GM12878 (cell line): ENCODE measurements at regions not wholly inside any gene's neighbourhood (a gene's known extent, or its start where the extent isn't known, plus 50 kb on each side); places are given as distances from the start of the nearest gene placed in this dataset.

Experiments used
- ATAC-seq: fragments of 200-7000 bp; cut with Tn5 transposase; 3 replicates; pipeline ENCODE4 v1.9.1; 2020; ENCODE audit warnings: mild to moderate bottlenecking, moderate library complexity
- BruUV-seq: library from RNA; stranded (reverse); fragments of 400-500 nt; replicated peaks from 2 replicates; lab custom pipeline; 2021; lab: Mats Ljungman, UMichigan
- CTCF ChIA-PET: fragments of 300-600 bp; sonication (Branson Sonifier 250); formaldehyde crosslinking; extraction: SDS; loops from one replicate; lab custom pipeline; 2021; ENCODE audit warnings: inconsistent platforms; lab: Yijun Ruan, JAX
- POLR2A ChIA-PET: fragments of 350-600 bp; formaldehyde crosslinking; extraction: SDS; loops from one replicate; lab custom pipeline; 2021; ENCODE audit warnings: inconsistent platforms; lab: Charles Lee
- RAD21 ChIA-PET: fragments of 300-600 bp; sonication (Branson Sonifier 250); formaldehyde crosslinking; loops from one replicate; lab custom pipeline; 2023; ENCODE audit warnings: antibody characterized with exemption; ENCODE audit not compliant: unreplicated experiment; lab: Charles Lee
- SMC1A ChIA-PET: fragments of 300-600 bp; sonication (Branson Sonifier 250); formaldehyde crosslinking; loops from one replicate; lab custom pipeline; 2023; ENCODE audit not compliant: unreplicated experiment, uncharacterized antibody; lab: Charles Lee
- DNase-seq: peaks from one replicate; pipeline ENCODE4 v3.0.0-alpha.2; 2011; ENCODE audit warnings: low read depth, low spot score
- FAIRE-seq: peaks from 3 replicates; lab custom pipeline; 2011; peaks lifted over from hg19 to GRCh38; lab: Jason Lieb, UNC
- H2AFZ ChIP-seq: 2 replicates; pipeline ENCODE4 v1.6.0; 2011; ENCODE audit warnings: low read depth, low read length, control low read depth; ENCODE audit not compliant: control insufficient read depth
- H3K27ac ChIP-seq: 2 replicates; pipeline ENCODE4 v1.5.1; 2011; ENCODE audit warnings: control low read depth; ENCODE audit not compliant: control insufficient read depth, insufficient read depth
- H3K27me3 ChIP-seq, 2 experiments: replicated peaks in 1 of 2; 2 replicates each; pipeline versions ENCODE4 v1.6.0 to v1.6.1; 2011; ENCODE audit warnings: low read length in 1 of 2; ENCODE audit not compliant: control insufficient read depth in 2 of 2, insufficient read depth in 2 of 2
- H3K36me3 ChIP-seq, 2 experiments: 2 replicates each; pipeline ENCODE4 v1.5.1; 2011; ENCODE audit warnings: low read length in 1 of 2; ENCODE audit not compliant: control insufficient read depth in 2 of 2, insufficient read depth in 2 of 2
- H3K4me1 ChIP-seq: 2 replicates; pipeline ENCODE4 v1.6.1; 2011; ENCODE audit warnings: mild to moderate bottlenecking, low read length, moderate library complexity, mixed read lengths; ENCODE audit not compliant: control insufficient read depth, insufficient read depth
- H3K4me2 ChIP-seq: 2 replicates; pipeline ENCODE4 v1.6.0; 2011; ENCODE audit warnings: control low read depth; ENCODE audit not compliant: control insufficient read depth, insufficient read depth
- H3K4me3 ChIP-seq: fragments of 200-600 bp; sonication (generic); 2 replicates; pipeline ENCODE4 v1.5.1; 2016
- H3K79me2 ChIP-seq: 2 replicates; pipeline ENCODE4 v1.6.0; 2011; ENCODE audit warnings: low read length; ENCODE audit not compliant: control insufficient read depth, insufficient read depth
- H3K9ac ChIP-seq: 2 replicates; pipeline ENCODE4 v1.8.0; 2011; ENCODE audit warnings: low read length, control low read depth, mixed read lengths; ENCODE audit not compliant: control insufficient read depth, insufficient read depth
- H3K9me3 ChIP-seq: replicated peaks from 3 replicates; pipeline ENCODE4 v1.5.1; 2011; ENCODE audit warnings: mild to moderate bottlenecking, low read length; ENCODE audit not compliant: control insufficient read depth, insufficient read depth
- H4K20me1 ChIP-seq: 2 replicates; pipeline ENCODE4 v1.6.0; 2011; ENCODE audit not compliant: control insufficient read depth, insufficient read depth
- BHLHE40 ChIP-seq, 2 experiments: fragments of 450-650 bp in 1 of 2; IDR thresholded peaks; 2 replicates each; pipeline ENCODE4 v1.6.1; 2011 to 2017; ENCODE audit warnings: low read depth in 2 of 2, borderline replicate concordance in 1 of 2, improper control_type of control experiment in 1 of 2, low read length in 1 of 2, mild to moderate bottlenecking in 1 of 2
- GABPA ChIP-seq: IDR thresholded peaks from 2 replicates; pipeline ENCODE4 v1.6.1; 2014; ENCODE audit warnings: antibody characterized with exemption, low read depth, mild to moderate bottlenecking, inconsistent platforms
- MTA2 ChIP-seq: fragments of 450-650 bp; IDR thresholded peaks from 2 replicates; pipeline ENCODE4 v1.6.1; 2016; ENCODE audit warnings: low read depth, mild to moderate bottlenecking, moderate library complexity
- MYC ChIP-seq: IDR thresholded peaks from 2 replicates; pipeline ENCODE4 v1.6.1; 2011; ENCODE audit warnings: mild to moderate bottlenecking, low read length, moderate library complexity, inconsistent platforms; ENCODE audit not compliant: insufficient read depth, insufficient replicate concordance, insufficient read length, severe bottlenecking
- NFXL1 ChIP-seq: fragments of 450-650 bp; IDR thresholded peaks from 2 replicates; pipeline ENCODE4 v1.6.1; 2017; ENCODE audit warnings: antibody characterized with exemption, mild to moderate bottlenecking, borderline replicate concordance
- NR2C1 ChIP-seq: fragments of 450-650 bp; IDR thresholded peaks from 2 replicates; pipeline ENCODE4 v1.6.1; 2017; ENCODE audit warnings: antibody characterized with exemption, mild to moderate bottlenecking, moderate library complexity
- RELA ChIP-seq: fragments of 450-650 bp; IDR thresholded peaks from 2 replicates; pipeline ENCODE4 v1.8.0; 2014; ENCODE audit warnings: borderline replicate concordance; ENCODE audit not compliant: partially characterized antibody
- SMAD1 ChIP-seq: fragments of 450-650 bp; IDR thresholded peaks from 2 replicates; pipeline ENCODE4 v1.6.1; 2018; ENCODE audit warnings: mild to moderate bottlenecking, low read depth; ENCODE audit not compliant: partially characterized antibody
- STAT3 ChIP-seq: IDR thresholded peaks from 2 replicates; pipeline ENCODE4 v1.6.1; 2011; ENCODE audit warnings: low read depth, low read length, improper control_type of control experiment
- in situ Hi-C: fragments of 300-500 bp; cut with MboI; formaldehyde crosslinking; loops from 9 replicates; pipeline ENCODE4 v1.14.3; 2018; ENCODE audit warnings: mixed read lengths
- intact Hi-C: fragments of 100-400 bp; cut with micrococcal nuclease; formaldehyde crosslinking; loops from one replicate; pipeline ENCODE4 v1.14.2; 2022; ENCODE audit not compliant: unreplicated experiment
- TF ChIP-seq, protein P1 (sequence below): fragments of 450-650 bp; IDR thresholded peaks from 2 replicates; pipeline ENCODE4 v1.6.1; 2017; ENCODE audit warnings: borderline replicate concordance
- TF ChIP-seq, protein P2 (sequence below): fragments of 450-650 bp; formaldehyde crosslinking; IDR thresholded peaks from 2 replicates; pipeline ENCODE4 v1.5.0; 2022; ENCODE audit warnings: mild to moderate bottlenecking, missing genetic modification characterization
- TF ChIP-seq, protein P3 (sequence below): IDR thresholded peaks from 2 replicates; pipeline ENCODE4 v1.6.1; 2012; ENCODE audit warnings: low read length, inconsistent platforms
- TF ChIP-seq, protein P4 (sequence below): fragments of 150-350 bp; IDR thresholded peaks from 2 replicates; pipeline ENCODE4 v1.6.1; 2016; ENCODE audit warnings: low read depth, low read length

DNA sequence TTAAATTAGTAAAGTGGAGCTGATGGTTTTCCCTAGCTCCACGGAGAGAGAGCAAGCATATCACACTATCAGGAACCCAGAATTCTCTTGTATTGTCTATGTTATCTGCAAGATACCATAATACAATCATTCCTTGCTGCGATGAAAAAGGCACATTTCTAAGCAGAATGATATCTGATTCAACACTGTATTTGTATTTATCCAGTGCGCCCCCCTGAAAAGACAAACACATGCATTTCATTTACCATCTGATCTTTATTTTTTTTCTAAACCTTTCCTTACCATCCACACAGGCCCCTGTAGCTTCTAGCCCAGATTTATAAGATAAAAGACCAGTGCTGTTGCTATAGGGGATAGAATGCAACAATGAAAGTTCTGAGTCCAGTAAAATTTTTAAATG lies 420.6 kb downstream of the TDRD15 start (continued):
- no peak for TF ChIP-seq SMAD1
- TF ChIP-seq NFXL1, result no peak
- TF ChIP-seq RELA, result no peak

DNA sequence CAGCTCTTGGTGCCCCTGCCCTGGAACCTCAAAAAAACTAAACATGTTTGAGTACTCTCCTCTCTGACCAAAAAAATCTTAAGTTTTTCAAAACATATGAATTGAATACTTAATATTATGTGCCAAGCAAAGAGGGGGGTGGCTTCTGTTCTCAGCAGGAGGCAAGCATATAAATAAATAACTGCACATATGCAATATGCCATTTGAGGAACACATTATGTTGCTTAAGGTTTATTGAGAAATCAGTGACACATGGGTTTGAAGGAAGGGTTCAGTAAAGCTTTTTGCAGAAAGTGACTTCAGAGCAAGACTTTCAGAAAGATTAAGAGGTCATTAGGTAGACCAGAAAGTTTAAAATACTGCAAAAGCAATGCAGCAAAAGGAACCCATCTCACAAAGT lies 429.2 kb downstream of the TDRD15 start:
- CTCF ChIA-PET, result no interaction called here
- no peak overlapping the region for H3K4me2 ChIP-seq
- H2AFZ ChIP-seq, result no peak overlapping the region
- no peaks in the 10 kb centered on the region for H3K27me3 ChIP-seq
- SMC1A ChIA-PET, result no interaction called here
- in situ Hi-C loops (no loop called here), intact Hi-C loops (no loop called here)
- no peaks in the 10 kb centered on the region for H3K4me1 ChIP-seq
- no peak overlapping the region for H3K9ac ChIP-seq
- RAD21 ChIA-PET, result no interaction called here
- no peak for FAIRE-seq
- H3K4me3 ChIP-seq, result no peak overlapping the region
- POLR2A ChIA-PET, result no interaction called here
- no peak overlapping the region for H3K27ac ChIP-seq
- no peaks in the 10 kb centered on the region for H4K20me1 ChIP-seq
- BruUV-seq, result no TSS peak
- no peak for ATAC-seq
- no peaks in the 10 kb centered on the region for H3K9me3 ChIP-seq
- H3K79me2 ChIP-seq, result no peaks in the 10 kb centered on the region
- DNase-seq, result no peak
- H3K36me3 ChIP-seq, result no peaks in the 10 kb centered on the region
- TF ChIP-seq STAT3 (no peak), NR2C1 (no peak), BHLHE40 (IDR thresholded peaks at IDR 0.05; ENCODE audit: borderline replicate concordance in 1 of 2, low read depth in 2 of 2, low read length in 1 of 2) (no peak), MTA2 (no peak), MYC (no peak), GABPA (no peak)
- TF ChIP-seq, protein P1, sequence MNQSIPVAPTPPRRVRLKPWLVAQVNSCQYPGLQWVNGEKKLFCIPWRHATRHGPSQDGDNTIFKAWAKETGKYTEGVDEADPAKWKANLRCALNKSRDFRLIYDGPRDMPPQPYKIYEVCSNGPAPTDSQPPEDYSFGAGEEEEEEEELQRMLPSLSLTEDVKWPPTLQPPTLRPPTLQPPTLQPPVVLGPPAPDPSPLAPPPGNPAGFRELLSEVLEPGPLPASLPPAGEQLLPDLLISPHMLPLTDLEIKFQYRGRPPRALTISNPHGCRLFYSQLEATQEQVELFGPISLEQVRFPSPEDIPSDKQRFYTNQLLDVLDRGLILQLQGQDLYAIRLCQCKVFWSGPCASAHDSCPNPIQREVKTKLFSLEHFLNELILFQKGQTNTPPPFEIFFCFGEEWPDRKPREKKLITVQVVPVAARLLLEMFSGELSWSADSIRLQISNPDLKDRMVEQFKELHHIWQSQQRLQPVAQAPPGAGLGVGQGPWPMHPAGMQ, result no peak
- TF ChIP-seq, protein P2, sequence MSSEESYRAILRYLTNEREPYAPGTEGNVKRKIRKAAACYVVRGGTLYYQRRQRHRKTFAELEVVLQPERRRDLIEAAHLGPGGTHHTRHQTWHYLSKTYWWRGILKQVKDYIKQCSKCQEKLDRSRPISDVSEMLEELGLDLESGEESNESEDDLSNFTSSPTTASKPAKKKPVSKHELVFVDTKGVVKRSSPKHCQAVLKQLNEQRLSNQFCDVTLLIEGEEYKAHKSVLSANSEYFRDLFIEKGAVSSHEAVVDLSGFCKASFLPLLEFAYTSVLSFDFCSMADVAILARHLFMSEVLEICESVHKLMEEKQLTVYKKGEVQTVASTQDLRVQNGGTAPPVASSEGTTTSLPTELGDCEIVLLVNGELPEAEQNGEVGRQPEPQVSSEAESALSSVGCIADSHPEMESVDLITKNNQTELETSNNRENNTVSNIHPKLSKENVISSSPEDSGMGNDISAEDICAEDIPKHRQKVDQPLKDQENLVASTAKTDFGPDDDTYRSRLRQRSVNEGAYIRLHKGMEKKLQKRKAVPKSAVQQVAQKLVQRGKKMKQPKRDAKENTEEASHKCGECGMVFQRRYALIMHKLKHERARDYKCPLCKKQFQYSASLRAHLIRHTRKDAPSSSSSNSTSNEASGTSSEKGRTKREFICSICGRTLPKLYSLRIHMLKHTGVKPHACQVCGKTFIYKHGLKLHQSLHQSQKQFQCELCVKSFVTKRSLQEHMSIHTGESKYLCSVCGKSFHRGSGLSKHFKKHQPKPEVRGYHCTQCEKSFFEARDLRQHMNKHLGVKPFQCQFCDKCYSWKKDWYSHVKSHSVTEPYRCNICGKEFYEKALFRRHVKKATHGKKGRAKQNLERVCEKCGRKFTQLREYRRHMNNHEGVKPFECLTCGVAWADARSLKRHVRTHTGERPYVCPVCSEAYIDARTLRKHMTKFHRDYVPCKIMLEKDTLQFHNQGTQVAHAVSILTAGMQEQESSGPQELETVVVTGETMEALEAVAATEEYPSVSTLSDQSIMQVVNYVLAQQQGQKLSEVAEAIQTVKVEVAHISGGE (CRISPR knock-in tag), result no peak
- TF ChIP-seq, protein P3, sequence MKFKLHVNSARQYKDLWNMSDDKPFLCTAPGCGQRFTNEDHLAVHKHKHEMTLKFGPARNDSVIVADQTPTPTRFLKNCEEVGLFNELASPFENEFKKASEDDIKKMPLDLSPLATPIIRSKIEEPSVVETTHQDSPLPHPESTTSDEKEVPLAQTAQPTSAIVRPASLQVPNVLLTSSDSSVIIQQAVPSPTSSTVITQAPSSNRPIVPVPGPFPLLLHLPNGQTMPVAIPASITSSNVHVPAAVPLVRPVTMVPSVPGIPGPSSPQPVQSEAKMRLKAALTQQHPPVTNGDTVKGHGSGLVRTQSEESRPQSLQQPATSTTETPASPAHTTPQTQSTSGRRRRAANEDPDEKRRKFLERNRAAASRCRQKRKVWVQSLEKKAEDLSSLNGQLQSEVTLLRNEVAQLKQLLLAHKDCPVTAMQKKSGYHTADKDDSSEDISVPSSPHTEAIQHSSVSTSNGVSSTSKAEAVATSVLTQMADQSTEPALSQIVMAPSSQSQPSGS, result no peak
- TF ChIP-seq, protein P4, sequence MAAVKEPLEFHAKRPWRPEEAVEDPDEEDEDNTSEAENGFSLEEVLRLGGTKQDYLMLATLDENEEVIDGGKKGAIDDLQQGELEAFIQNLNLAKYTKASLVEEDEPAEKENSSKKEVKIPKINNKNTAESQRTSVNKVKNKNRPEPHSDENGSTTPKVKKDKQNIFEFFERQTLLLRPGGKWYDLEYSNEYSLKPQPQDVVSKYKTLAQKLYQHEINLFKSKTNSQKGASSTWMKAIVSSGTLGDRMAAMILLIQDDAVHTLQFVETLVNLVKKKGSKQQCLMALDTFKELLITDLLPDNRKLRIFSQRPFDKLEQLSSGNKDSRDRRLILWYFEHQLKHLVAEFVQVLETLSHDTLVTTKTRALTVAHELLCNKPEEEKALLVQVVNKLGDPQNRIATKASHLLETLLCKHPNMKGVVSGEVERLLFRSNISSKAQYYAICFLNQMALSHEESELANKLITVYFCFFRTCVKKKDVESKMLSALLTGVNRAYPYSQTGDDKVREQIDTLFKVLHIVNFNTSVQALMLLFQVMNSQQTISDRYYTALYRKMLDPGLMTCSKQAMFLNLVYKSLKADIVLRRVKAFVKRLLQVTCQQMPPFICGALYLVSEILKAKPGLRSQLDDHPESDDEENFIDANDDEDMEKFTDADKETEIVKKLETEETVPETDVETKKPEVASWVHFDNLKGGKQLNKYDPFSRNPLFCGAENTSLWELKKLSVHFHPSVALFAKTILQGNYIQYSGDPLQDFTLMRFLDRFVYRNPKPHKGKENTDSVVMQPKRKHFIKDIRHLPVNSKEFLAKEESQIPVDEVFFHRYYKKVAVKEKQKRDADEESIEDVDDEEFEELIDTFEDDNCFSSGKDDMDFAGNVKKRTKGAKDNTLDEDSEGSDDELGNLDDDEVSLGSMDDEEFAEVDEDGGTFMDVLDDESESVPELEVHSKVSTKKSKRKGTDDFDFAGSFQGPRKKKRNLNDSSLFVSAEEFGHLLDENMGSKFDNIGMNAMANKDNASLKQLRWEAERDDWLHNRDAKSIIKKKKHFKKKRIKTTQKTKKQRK, result no peak
